HK-2 (cell line): ENCODE measurements at regions not wholly inside any gene's neighbourhood (a gene's known extent, or its start where the extent isn't known, plus 50 kb on each side); places are given as distances from the start of the nearest gene placed in this dataset.

Experiments
- DNase-seq: peaks from one replicate; pipeline ENCODE4 v3.0.0-alpha.2; 2018; ENCODE audit not compliant: unreplicated experiment

- no peak for DNase-seq
Observed at GRCh38 chr10:100612601-100613595, 77.2 kb downstream of the HIF1AN start.

GRCh38 chr10:100613846-100614245 is 78.1 kb downstream of the HIF1AN start:
- DNase-seq, result no peak

- DNase-seq, result no peak
Observed at GRCh38 chr10:100614429-100615095, 78.8 kb downstream of the HIF1AN start.

GRCh38 chr10:100615241-100615640 is 79.5 kb downstream of the HIF1AN start:
- DNase-seq, result no peak

GRCh38 chr10:100615908-100616307 is 80.2 kb downstream of the HIF1AN start:
- no peak for DNase-seq

- no peak for DNase-seq
Observed at GRCh38 chr10:100618091-100618615, 82.4 kb downstream of the HIF1AN start.

- DNase-seq, result no peak
Observed at GRCh38 chr10:100618632-100619255, 83.0 kb downstream of the HIF1AN start.

GRCh38 chr10:100620087-100620835 is 84.5 kb downstream of the HIF1AN start:
- no peak for DNase-seq

- no peak for DNase-seq
Observed at GRCh38 chr10:100621360-100622205, 85.8 kb downstream of the HIF1AN start.

GRCh38 chr10:100622946-100623345 is 87.2 kb downstream of the HIF1AN start:
- DNase-seq, result no peak

- DNase-seq, result no peak
Observed at GRCh38 chr10:100623521-100624230, 87.9 kb downstream of the HIF1AN start.

- DNase-seq, result no peak
Observed at GRCh38 chr10:100624298-100624697, 88.6 kb downstream of the HIF1AN start.

- DNase-seq, result no peak
Observed at GRCh38 chr10:100625816-100626215, 90.1 kb downstream of the HIF1AN start.

- DNase-seq, result no peak
Observed at GRCh38 chr10:100628061-100628460, 92.3 kb downstream of the HIF1AN start.

GRCh38 chr10:100631192-100631591 is 95.4 kb downstream of the HIF1AN start:
- DNase-seq, result no peak

- DNase-seq, result no peak
Observed at GRCh38 chr10:100632027-100632426, 96.3 kb downstream of the HIF1AN start.

- no peak for DNase-seq
Observed at GRCh38 chr10:100634034-100634433, 98.3 kb downstream of the HIF1AN start.

GRCh38 chr10:100636848-100637553 is 101.3 kb downstream of the HIF1AN start:
- DNase-seq, result no peak

GRCh38 chr10:100637785-100638184 is 102.0 kb downstream of the HIF1AN start:
- peak; percentile 29 for DNase-seq
